Naive B cell (primary cell): ENCODE measurements at regions not wholly inside any gene's neighbourhood (a gene's known extent, or its start where the extent isn't known, plus 50 kb on each side); places are given as distances from the start of the nearest gene placed in this dataset.

Source experiments
- ATAC-seq, 2 donors: fragments of 150-1000 bp; cut with Tn5 transposase; 2 replicates each; pipeline ENCODE4 v1.10.0; 2021; ENCODE audit warnings: low read depth in 2 of 2, mild to moderate bottlenecking in 2 of 2, moderate library complexity in 2 of 2
- DNase-seq: peaks from one replicate; pipeline ENCODE4 v3.0.0; 2022
- H3K27ac Mint-ChIP-seq, 6 donors: one replicate each; pipeline ENCODE4 v1.8.0; 2020 to 2022; ENCODE audit warnings: mild to moderate bottlenecking in 6 of 6, mixed read lengths in 6 of 6, moderate library complexity in 5 of 6, inconsistent platforms in 2 of 6
- H3K27me3 Mint-ChIP-seq, 3 donors: one replicate each; pipeline ENCODE4 v1.8.0; 2021 to 2022; ENCODE audit warnings: mixed read lengths in 3 of 3, mild to moderate bottlenecking in 1 of 3
- H3K36me3 Mint-ChIP-seq, 2 donors: one replicate each; pipeline ENCODE4 v1.8.0; 2020 to 2022; ENCODE audit warnings: mixed read lengths in 2 of 2, inconsistent platforms in 1 of 2, mild to moderate bottlenecking in 1 of 2
- H3K4me1 Mint-ChIP-seq, 3 donors: one replicate each; pipeline ENCODE4 v1.8.0; 2020 to 2022; ENCODE audit warnings: mixed read lengths in 3 of 3, inconsistent platforms in 1 of 3, mild to moderate bottlenecking in 1 of 3, moderate library complexity in 1 of 3
- H3K4me3 Mint-ChIP-seq, 8 donors: one replicate each; pipeline ENCODE4 v1.8.0; 2020 to 2022; ENCODE audit warnings: mild to moderate bottlenecking in 8 of 8, mixed read lengths in 8 of 8, moderate library complexity in 8 of 8, inconsistent platforms in 2 of 8
- H3K9me3 Mint-ChIP-seq, 7 donors: one replicate each; pipeline ENCODE4 v1.8.0; 2020 to 2022; ENCODE audit warnings: mixed read lengths in 7 of 7, mild to moderate bottlenecking in 5 of 7, inconsistent platforms in 2 of 7, moderate library complexity in 1 of 7

DNA sequence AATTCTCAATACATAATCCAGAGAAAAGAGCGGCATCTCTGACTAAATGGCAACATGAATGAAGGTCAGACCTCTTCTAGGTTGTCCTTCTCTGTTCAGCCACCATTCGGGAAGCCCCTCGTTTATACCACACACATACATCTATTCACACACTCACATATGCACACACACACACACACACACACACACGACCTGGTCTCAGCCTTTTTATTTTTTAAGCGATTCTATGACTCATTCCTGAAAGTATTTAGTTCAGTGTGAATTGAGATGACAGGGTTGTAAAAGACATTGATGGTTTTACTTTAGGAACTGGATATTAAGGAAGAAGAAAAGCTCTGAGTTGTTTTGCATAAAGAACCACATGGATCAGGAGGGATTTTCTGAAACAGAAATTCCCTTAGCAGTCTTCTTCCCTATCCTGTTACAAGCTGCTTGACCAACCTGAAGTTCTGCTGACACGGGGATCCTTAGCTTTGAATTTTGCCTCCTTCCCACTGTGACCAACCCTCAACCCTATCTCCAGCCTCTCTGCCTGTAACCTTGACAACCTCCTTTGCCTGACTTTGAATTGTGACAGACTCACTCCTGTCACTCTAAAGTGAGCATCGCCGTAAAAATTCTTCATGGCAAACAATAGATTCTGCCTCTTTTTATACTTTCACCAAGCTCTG, 383.1 kb upstream of the ESRRG start:
- H3K9me3 Mint-ChIP-seq: peaks cover 0 to 8% (median 2%) of the 10 kb centered on the region in 7 donors
- no peak overlapping the region for H3K27ac Mint-ChIP-seq
- H3K27me3 Mint-ChIP-seq: peaks cover 0 to 5% (median 0%) of the 10 kb centered on the region in 3 donors
- ATAC-seq: no peak
- no peaks in the 10 kb centered on the region for H3K36me3 Mint-ChIP-seq
- no peaks in the 10 kb centered on the region for H3K4me1 Mint-ChIP-seq
- no peak overlapping the region for H3K4me3 Mint-ChIP-seq
- no peak for DNase-seq

DNA sequence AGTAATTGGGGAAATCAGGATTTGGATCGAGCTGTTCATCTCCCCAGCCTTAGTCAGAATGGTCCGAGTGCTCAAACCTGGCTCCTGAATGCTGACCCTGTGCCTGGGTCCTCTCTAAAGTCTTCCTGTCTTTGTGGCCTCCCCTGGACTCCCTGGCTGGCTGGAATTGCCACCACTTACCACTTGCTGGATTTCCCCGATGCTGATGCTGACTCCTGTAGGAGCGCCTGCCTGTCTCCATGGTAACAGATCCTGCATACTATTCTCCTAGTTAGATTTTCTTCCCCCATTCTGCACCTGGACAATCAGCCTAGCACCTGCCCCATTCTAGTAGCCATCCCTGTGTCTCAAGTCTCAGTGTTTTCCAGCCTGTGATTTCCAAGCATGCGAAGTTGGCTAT, 382.2 kb upstream of the ESRRG start:
- Mint-ChIP-seq H3K36me3 (no peaks in the 10 kb centered on the region), H3K4me1 (no peaks in the 10 kb centered on the region), H3K4me3 (no peak overlapping the region), H3K9me3 (peaks cover 0 to 8% (median 2%) of the 10 kb centered on the region in 7 donors), H3K27me3 (peaks cover 0 to 5% (median 2%) of the 10 kb centered on the region in 3 donors), H3K27ac (no peak overlapping the region)
- no peak for ATAC-seq
- DNase-seq: no peak

DNA sequence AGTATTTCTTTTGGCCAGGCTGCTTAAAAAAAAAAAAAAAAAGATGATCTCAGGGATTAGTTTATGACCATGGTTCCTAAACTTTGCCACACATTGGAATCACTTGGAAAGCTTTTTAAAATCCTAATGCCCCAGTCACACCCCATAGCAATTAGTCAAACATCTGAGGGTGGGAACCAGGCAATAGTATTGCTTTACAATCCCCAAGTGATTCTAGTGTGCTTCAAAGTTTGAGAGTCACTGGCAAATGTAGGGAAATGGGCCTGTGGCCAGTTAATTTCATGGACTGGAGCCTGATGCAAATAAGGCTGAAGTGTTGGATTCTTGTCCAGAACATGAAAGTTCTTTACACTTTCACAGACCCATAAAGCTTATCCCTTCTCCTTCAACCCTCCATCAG, 374.6 kb upstream of the ESRRG start:
- ATAC-seq: no peak
- H3K4me3 Mint-ChIP-seq: no peak overlapping the region

DNA sequence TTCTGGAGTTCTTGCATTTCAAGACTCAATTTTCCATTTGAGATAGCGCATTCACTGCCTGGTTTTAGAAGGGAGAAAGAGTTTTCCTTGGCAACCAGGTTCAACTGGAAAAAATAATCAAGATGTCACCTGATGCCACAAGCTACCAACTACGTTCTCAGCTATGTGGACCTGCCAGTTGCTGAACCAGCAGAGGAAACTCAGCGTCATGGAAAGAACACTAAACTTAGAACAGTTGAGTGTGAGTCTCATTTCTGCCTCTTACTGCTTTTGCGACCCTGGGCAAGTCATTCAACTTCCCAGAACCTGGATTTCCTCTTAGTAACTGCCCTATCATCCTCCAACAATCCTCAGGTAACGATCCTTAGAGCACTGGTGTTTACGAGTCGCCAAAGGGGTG, 373.0 kb upstream of the ESRRG start:
- Mint-ChIP-seq H3K9me3 (peaks cover 2 to 14% (median 3%) of the 10 kb centered on the region in 7 donors), H3K27ac (no peak overlapping the region), H3K27me3 (peaks cover 24 to 26% (median 25%) of the 10 kb centered on the region in 3 donors), H3K36me3 (no peaks in the 10 kb centered on the region), H3K4me3 (no peak overlapping the region), H3K4me1 (no peaks in the 10 kb centered on the region)
- DNase-seq: no peak
- ATAC-seq: no peak

More for the DNA sequence above, 374.6 kb upstream of the ESRRG start:
- Mint-ChIP-seq H3K9me3 (peaks cover 0 to 9% (median 2%) of the 10 kb centered on the region in 7 donors), H3K36me3 (no peaks in the 10 kb centered on the region), H3K27ac (no peak overlapping the region), H3K4me1 (no peaks in the 10 kb centered on the region), H3K27me3 (peaks cover 9 to 13% (median 10%) of the 10 kb centered on the region in 3 donors)
- no peak for DNase-seq

DNA sequence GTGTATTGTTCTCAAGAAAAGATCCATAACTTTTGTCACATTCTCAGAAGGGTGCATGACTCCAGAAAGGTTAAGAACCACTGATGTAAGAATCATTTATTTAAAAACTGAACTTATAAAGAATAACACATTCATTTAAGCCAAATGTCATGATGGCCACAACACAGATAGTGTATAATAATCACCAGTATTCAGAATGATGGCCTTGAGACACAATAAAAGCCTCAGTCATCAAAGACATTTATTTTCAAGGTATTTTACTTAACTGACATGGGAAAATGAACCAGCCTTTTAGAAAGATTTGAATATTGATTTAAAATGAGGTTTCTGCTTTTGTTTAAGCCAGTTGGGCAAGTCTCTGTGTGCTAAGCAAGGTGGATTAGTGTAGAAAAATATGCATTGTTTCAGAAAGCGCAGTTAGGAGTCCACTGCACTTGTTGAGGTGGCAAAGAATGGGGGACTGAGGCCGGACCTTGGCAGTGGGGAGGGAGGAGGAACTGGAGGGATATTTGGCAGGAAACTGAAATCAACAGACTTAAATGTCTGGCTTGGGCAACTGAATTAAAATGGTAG, 371.9 kb upstream of the ESRRG start:
- peaks cover 0 to 6% of the 10 kb centered on the region in 2 donors for H3K36me3 Mint-ChIP-seq
- no peak overlapping the region for H3K4me3 Mint-ChIP-seq
- no peak for ATAC-seq
- no peak for DNase-seq
- peaks cover 0 to 14% (median 3%) of the 10 kb centered on the region in 7 donors for H3K9me3 Mint-ChIP-seq
- H3K27ac Mint-ChIP-seq: no peak overlapping the region
- peaks cover 0 to under 1% (median 0%) of the 10 kb centered on the region in 3 donors for H3K4me1 Mint-ChIP-seq
- H3K27me3 Mint-ChIP-seq: peaks cover 30 to 37% (median 36%) of the 10 kb centered on the region in 3 donors

DNA sequence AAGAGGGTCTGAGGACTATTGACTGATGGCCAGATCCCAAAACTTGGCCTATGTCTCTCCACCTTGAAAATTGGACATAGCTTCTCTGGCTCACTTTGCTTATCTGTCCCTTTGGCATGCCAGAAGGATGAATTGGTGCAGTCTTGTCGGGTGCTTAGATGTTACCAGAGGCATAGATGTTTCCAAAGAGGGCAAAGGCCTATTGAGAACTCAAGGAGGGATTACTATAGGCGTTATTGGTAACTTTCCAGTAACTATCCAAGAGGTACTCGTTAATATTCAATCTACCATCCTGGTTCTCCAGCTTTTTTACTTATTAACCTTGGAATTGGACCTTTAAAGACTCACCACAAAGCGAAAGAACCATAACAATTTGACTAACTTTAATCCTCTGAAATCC, 368.3 kb upstream of the ESRRG start:
- DNase-seq (no peak), ATAC-seq (no peak)
- no peak overlapping the region for H3K27ac Mint-ChIP-seq
- no peak overlapping the region for H3K4me3 Mint-ChIP-seq
- H3K36me3 Mint-ChIP-seq: peaks cover 0 to 8% of the 10 kb centered on the region in 2 donors
- H3K27me3 Mint-ChIP-seq: peaks cover 50 to 62% (median 56%) of the 10 kb centered on the region in 3 donors
- peaks cover 0 to 9% (median 6%) of the 10 kb centered on the region in 7 donors for H3K9me3 Mint-ChIP-seq
- H3K4me1 Mint-ChIP-seq: peaks cover 0 to 3% (median 0%) of the 10 kb centered on the region in 3 donors

DNA sequence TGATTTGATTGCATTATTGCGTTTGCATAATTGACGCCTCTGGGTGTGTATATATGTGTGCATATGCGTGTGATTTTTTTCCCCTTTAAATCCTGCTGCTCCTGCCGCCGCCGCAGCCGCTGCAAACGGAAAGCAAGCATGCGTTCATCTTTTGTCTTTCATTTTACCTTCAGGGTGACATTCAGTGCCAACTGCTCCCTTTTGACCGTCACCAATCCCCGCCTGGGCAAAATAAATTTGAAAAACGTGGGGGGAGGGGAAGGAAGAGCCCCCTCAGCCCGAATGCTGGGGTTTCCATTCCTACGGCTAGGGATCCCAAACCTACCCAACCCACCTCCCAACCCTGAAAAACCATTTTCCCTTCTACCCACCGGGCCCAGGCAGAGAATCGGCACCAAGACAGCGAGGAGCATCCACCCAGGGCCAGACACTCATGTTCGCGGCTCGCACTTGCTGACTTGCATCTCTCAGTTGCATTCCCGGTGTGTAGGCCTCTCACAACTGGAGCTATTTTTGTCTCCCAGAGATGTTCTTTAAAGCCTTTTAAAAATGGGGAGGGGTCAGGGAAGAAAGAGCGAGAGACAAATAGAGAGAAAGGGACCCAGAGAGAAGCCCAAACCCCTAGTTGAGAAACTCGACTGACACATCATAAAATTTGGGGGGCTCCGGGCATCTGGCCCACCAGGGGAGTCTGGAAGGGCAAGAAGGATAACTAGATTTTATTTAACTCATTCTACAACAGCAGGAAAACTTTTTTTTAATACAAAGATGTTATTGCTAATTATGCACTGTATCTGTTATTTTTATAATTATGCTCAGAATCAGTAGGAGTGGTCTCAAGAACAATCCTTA, 367.1 kb upstream of the ESRRG start:
- Mint-ChIP-seq H3K27me3 (peaks cover 54 to 59% (median 54%) of the 10 kb centered on the region in 3 donors), H3K4me1 (peaks cover 0 to 3% (median 0%) of the 10 kb centered on the region in 3 donors), H3K9me3 (peaks cover 0 to 9% (median 5%) of the 10 kb centered on the region in 7 donors), H3K4me3 (peak overlapping the region in 5 of 8 donors; percentile 28 to 86 (median 51)), H3K36me3 (peaks cover 0 to 8% of the 10 kb centered on the region in 2 donors), H3K27ac (no peak overlapping the region)
- DNase-seq (no peak), ATAC-seq (no peak)

DNA sequence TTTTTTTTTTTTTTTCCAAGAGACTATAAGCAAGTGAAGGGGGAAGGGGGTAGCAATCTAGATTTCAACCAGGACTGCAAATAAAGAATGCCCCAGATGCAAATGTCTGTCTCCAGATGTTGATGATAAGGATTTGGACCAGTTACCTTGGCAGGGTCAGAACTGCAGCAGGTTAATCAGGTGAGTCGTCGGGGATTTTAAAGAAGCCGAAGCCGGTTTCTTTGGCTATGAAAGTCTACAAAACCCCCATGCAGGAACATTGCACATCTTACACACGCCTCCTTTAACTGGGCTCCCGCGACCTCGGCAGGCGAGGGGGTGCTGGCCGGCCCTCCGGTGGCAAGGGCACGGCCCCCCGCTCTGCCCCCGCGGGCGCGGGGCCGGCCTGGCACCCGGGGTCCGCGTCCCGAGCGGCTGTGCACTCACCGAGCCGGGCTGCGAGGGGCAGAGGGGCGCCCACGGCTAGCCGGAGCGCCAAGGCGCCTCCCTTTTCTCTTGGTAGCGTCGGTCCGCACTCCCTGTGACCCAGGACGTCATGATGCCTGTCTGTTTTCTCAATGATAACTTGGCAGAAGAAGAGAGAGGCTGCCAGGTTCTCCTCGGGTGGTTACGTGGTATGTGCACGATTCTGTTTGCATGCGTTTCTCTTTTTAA, 366.3 kb upstream of the ESRRG start:
- H3K4me3 Mint-ChIP-seq: no peak overlapping the region
- H3K27ac Mint-ChIP-seq: no peak overlapping the region
- peaks cover 51 to 55% (median 54%) of the 10 kb centered on the region in 3 donors for H3K27me3 Mint-ChIP-seq
- H3K36me3 Mint-ChIP-seq: peaks cover 0 to 8% of the 10 kb centered on the region in 2 donors
- no peak for DNase-seq
- no peak for ATAC-seq
- peaks cover 0 to 3% (median 0%) of the 10 kb centered on the region in 3 donors for H3K4me1 Mint-ChIP-seq
- peaks cover 0 to 9% (median 4%) of the 10 kb centered on the region in 7 donors for H3K9me3 Mint-ChIP-seq

DNA sequence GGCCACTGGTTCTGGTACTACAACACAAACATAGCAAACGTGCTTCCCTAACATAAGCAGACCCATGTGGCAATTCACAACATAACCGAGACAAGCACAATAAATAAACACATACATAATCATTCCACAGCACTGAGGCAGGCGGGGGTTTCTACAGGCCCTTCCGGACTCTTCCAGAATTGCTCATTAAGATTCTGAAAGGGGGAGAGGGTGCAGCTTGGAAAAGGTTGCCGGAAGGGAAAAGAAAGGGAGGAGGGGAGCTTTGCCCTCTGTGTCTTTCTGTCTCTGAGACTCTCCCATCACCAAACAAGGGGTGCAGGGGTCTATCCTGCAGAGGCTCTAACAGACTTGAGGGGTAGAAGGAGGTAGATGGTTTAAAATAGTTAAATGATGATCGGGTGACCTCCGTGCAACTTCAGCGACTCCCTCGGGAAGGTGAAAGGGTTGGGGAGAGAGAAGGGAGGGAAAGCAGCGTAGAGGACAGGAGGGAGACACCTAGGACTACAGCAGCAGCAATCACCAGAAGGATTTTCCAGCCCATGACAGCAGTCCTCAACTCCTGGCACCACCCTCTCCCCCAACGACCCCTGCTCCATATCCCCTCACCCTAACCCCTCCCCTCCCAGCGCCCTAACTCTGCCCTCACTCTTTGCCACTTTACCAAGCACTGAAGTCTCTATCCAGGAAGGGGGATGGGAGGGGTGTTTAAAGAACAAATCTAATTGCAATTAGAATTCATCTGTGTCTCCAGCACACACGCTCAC, 365.5 kb upstream of the ESRRG start:
- no peak overlapping the region for H3K4me3 Mint-ChIP-seq
- H3K9me3 Mint-ChIP-seq: peaks cover 0 to 9% (median 4%) of the 10 kb centered on the region in 7 donors
- DNase-seq (no peak), ATAC-seq (no peak)
- no peak overlapping the region for H3K27ac Mint-ChIP-seq
- peaks cover 0 to 8% of the 10 kb centered on the region in 2 donors for H3K36me3 Mint-ChIP-seq
- H3K27me3 Mint-ChIP-seq: peaks cover 49 to 55% (median 51%) of the 10 kb centered on the region in 3 donors
- H3K4me1 Mint-ChIP-seq: peaks cover 0 to 3% (median 0%) of the 10 kb centered on the region in 3 donors

DNA sequence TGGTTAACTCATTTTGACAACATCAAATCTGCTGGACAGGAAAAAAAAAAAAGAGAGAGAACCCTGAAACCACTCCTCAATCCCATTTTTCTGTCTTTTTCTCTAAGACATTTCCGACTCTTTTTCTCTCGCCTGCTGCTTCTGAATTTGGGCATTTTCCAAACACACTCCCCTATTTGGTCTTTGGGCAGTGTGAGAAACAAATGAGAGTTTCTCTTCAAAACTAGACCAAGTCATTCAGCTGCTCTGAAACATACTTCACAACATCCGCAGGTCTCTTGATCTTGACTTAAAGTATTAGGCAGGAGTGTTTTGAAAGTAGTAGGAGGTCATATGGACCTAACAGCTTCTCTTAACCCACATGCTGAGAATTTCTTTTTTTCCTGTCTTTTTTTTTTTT, 364.8 kb upstream of the ESRRG start:
- Mint-ChIP-seq H3K4me3 (no peak overlapping the region), H3K9me3 (peaks cover 0 to 9% (median 4%) of the 10 kb centered on the region in 7 donors), H3K27me3 (peaks cover 47 to 54% (median 49%) of the 10 kb centered on the region in 3 donors), H3K27ac (no peak overlapping the region), H3K4me1 (peaks cover 0 to 3% (median 0%) of the 10 kb centered on the region in 3 donors), H3K36me3 (peaks cover 0 to 8% of the 10 kb centered on the region in 2 donors)
- no peak for DNase-seq
- no peak for ATAC-seq

DNA sequence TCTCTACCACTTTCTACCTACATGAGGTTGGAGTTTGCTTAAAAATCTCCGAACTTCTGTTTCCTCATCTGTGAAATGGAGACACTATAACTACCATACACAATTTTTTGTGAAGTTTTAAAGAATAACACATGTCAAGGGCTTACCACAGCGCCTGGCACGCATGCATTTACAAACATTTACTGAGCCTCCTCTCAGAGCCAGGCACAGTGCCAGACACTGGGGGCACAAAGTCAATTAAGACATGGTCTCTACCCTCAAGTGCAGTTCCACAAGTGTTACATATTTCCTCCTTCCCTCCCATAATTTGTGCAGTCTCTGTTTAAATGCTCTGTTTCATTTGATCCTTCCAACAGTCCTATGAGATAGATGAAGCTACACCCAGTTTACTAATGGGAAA, 356.4 kb upstream of the ESRRG start:
- DNase-seq (no peak), ATAC-seq (no peak)
- H3K9me3 Mint-ChIP-seq: peaks cover 0 to 5% (median 0%) of the 10 kb centered on the region in 7 donors
- no peaks in the 10 kb centered on the region for H3K27me3 Mint-ChIP-seq
- no peaks in the 10 kb centered on the region for H3K36me3 Mint-ChIP-seq
- H3K4me3 Mint-ChIP-seq: no peak overlapping the region
- H3K27ac Mint-ChIP-seq: no peak overlapping the region
- H3K4me1 Mint-ChIP-seq: no peaks in the 10 kb centered on the region

DNA sequence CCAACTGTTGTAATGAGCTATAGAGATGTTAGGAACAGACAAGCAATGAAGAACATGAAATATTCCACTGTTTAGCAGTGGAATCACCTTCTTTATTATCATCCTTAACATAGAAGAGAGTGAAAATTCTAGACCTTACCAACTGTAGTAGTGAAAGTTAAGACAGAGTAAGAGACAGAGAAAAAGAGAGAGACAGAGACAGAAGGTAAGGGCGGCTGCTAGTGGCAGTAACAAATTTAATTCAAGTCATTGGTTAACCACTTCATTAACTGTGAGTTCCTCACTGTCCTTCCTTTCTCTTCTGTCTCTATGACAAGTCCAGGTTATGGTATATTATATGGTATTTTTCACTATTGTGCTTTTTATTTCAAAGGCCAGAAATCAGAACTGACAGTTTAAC, 355.7 kb upstream of the ESRRG start:
- Mint-ChIP-seq H3K4me3 (no peak overlapping the region), H3K4me1 (no peaks in the 10 kb centered on the region), H3K9me3 (peaks cover 0 to 5% (median 0%) of the 10 kb centered on the region in 7 donors), H3K27me3 (no peaks in the 10 kb centered on the region), H3K36me3 (no peaks in the 10 kb centered on the region), H3K27ac (no peak overlapping the region)
- DNase-seq (no peak), ATAC-seq (no peak)
